Activated CD8-positive, alpha-beta memory T cell treated with anti-CD3 and anti-CD28 coated beads, Interleukin-2, amount 50 U/mL, for 4 hours (primary cell): ENCODE measurements at regions not wholly inside any gene's neighbourhood (a gene's known extent, or its start where the extent isn't known, plus 50 kb on each side); places are given as distances from the start of the nearest gene placed in this dataset.

Experiments used
- DNase-seq: peaks from one replicate; pipeline ENCODE4 v3.0.0-alpha.2; 2020

DNA sequence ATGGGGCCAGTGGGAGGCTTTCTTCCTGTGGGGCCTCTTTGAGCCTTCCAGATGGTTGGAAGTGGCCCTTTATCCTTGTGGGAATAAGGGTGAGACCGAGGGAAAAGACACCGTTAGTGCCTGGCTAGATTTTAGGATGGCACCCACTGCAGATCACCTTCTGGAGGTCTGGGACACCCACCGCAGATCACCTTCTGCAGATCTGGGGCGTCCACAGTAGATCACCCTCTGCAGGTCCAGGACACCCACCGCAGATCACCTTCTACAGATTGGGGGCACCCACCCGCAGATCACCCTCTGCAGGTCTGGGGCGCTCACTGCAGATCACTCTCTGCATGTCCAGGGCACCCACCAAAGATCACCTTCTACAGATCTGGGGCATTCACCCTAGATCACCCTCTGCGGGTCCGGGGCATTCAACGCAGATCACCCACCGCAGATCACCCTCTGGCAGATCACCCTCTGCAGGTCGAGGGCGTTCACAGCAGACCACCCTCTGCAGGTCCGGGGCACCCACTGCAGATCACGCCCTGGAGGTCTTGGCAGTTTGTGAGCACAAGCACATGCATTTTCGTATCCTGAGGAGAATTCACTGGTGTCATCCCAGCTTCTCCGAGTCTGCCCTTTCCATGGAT is 153.4 kb upstream of the TSHZ3 start:
- no peak for DNase-seq

DNA sequence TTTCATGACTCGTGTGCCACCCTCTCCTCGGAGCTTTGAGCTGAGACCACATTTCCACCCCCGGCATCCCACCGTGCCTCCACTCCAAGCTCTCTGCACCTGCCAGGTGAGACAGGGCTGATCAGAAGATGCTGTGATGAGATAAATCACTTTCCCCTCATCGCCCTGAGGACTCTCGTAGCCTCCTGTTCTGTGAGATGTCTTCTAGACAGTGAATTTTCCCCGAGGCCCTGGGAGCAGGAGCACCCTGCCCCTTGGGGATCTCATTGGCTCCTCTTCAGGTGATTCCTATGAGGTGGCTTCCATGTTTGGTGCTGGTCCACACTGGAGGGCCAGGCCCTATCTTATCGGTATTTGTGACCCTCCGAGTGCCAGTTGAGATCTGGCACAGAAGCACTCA is 154.0 kb upstream of the TSHZ3 start:
- no peak for DNase-seq

DNA sequence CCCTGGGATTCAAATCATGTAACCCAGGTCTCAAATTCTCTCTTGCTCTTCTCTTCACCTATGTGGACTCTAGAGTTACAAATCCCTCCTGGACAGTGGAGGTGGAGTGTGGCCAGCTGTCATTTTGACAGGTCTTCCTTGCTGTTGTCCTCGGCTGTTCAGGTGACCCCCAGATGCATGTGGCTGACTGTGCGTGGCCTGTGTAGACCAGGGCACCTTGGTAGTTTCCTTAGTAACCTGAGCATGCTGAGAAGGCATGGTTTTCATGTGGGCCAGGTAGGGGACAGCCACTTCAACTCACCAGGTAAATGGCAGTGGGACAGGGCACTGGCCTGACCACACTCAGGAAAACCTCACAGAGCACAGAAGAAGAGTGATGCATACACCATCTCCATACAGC is 155.0 kb upstream of the TSHZ3 start:
- no peak for DNase-seq

DNA sequence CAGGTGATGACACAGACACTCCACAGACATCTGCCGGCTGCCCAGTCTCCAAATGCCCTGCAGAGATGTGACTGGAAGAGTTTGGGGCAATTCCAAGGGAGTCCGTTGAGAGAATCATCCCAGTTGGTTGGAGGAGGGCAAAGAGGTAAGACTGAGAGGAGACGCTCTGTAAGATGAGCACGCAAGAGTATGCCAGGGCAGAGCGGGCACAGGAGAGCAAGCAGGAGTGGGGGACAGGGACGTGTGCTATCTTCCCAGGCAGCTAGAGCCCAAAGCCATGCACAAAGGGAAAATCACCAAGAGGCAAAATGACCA is 156.3 kb upstream of the TSHZ3 start:
- DNase-seq = no peak

DNA sequence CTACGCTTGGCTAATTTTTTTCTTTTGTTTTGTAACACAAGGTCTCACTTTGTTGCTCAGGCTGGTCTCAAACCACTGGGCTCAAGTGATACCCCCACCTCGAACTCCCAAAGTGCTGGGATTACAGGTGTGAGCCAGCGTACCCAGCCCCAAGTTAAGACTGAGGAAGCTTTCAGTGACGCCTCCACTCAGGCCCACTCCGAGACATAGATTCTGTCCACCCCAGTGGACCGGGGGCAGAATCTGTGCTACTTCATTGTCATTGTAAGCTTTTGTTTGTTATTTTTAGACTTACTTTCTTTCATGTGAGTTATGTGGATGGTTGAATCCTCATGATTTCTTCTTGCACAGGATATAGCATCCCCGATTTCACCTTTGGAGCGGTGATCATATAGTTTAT is 156.9 kb upstream of the TSHZ3 start:
- no peak for DNase-seq

DNA sequence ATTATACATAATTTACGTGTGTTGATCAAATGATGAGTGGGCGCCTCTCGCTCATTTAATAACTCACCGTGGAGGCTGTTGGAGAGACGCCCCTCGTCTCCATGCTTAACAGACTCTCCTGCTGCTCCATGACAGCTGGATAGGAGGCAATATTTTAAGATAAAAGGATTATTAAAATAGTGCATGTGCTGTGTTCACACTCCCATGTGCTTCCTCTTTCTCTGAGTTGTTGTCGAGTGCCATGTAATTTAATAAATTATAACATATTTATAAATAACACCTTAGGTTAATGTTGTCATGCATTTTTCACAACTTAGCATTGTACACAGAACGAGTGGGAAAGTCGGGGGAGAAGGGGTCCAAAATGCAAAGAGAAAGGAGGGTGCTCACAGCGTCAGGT is 161.4 kb upstream of the TSHZ3 start:
- no peak for DNase-seq

DNA sequence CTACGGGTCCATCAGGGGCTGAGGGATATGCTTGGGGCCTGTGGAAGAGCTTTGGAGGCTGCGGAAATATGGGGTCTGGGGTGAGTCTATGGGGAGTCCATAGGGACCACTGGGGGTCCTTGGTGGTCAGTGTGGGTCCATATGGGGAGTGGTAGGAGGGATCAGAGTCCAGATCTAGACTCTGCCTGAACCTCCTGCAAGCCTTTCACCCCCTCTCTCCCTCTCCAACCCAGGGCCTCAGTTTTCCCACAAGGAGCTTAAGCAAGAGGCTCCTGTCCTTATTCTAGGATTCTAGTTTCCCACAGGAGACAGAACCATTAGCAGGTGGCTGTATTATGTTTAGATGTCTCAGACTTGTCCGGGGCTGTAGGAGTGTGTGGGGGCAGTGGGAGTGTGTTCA is 161.9 kb upstream of the TSHZ3 start:
- DNase-seq = no peak

DNA sequence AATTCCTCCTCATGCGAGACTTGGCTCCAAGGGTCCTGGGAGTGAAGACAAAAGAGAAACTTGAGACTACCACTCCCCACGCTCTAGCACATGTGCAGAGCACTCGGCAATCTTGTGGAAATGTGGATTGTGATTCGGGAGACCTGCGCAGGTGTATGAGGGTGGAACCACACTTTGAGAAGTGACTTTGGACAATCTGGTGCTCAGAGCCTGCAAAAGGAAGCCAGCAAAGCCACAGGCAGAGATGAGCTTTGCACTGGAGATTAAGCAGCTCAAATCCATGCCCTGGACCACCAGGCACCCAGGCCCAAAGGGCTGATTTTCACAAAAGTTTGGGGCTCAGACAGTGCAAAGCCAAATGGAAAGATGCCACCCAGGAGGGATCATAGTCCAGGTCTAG is 162.5 kb upstream of the TSHZ3 start:
- DNase-seq = no peak

DNA sequence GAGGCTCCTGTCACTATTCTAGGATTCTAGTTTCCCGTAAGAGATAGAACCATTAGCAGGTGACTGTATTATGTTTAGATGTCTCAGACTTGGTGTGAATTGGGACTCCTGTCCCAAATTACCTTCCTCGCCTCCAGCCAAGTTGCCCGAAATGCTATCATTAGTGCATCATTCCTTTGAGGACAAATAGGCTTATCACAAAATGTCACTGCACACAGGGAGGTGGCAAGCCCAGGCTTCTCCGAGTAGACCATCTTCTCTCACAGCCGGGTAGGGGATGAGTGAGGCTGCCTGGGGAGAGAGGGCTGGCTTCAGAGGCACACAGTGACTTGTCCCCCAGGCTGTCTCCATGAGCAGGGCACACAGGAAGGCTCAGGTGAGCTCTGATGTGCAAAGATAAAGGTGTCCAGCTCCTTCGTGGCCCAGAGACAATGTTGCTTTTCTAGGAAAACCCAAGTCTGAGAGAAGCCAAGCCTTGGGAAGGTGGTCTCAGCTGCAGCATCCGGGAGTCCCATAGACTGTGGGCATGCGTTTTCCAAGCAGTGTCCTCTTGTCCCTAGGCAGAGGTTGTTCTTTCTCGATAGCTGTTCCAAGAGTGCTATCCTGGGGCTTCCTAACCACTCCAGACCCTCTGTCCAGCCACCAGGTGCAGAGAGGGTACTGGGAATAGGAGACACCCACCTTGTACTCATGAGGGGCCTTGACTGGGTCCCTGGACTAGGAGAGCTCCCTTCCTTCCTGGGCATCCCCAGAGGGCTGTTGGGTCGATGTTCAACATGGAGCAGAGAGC is 163.1 kb upstream of the TSHZ3 start:
- DNase-seq = no peak

DNA sequence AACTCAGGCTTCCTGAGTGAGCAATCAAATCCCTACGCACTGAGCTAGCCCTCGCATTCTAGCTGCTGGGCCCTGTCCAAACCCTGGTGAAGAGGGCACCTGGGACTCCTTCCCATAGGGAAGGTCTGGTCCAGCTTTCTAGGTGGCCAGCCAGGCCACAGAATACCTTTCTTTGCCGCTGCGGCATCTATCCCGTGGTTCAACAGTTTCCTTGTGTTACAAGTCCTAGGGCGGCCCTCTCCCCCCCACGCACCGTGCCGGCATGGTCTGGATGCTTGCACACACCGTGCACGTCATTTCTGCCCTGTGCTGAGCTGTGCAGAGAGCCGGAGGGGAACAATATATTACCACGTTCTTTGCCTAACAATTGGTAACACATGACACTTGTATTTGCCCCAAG is 164.6 kb upstream of the TSHZ3 start:
- DNase-seq = no peak

DNA sequence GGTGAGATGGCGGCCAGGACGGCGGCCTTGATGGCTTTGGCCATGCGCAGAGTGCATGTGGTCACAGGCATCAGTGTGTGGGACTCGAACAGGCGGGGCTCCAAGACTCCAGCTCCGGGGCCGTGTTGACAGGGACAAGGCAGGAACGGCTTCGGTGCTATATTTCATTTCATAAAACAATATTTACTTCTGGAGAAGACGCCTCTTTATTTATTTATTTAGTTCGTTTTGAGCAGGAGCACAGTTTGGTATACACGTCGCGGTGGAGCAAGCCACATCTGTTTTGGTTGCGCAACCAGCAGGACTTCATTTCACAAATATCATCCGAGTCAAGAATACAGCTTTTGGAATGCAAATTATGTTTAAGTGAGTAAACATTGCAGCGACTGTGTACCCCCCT is 166.7 kb upstream of the TSHZ3 start:
- DNase-seq = no peak

DNA sequence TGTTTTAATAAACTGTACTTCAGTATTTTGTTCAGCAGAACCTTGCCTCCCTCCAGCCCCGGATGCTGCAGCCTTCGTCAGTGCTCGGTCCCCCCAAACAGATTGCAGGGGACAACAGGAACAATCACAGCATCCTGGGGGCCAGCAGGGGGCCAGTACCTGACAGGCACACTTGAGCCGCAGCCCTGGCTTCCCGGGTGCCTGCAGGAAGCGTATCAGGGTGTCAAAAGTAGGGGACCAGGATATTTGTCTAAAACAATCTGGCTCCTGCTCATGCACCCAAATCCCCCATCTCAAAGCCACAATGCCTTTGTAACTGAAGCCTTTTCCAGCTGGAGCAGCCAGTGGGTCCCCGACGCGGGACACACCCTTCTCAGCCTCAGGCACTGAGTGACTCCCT is 167.5 kb upstream of the TSHZ3 start:
- no peak for DNase-seq

DNA sequence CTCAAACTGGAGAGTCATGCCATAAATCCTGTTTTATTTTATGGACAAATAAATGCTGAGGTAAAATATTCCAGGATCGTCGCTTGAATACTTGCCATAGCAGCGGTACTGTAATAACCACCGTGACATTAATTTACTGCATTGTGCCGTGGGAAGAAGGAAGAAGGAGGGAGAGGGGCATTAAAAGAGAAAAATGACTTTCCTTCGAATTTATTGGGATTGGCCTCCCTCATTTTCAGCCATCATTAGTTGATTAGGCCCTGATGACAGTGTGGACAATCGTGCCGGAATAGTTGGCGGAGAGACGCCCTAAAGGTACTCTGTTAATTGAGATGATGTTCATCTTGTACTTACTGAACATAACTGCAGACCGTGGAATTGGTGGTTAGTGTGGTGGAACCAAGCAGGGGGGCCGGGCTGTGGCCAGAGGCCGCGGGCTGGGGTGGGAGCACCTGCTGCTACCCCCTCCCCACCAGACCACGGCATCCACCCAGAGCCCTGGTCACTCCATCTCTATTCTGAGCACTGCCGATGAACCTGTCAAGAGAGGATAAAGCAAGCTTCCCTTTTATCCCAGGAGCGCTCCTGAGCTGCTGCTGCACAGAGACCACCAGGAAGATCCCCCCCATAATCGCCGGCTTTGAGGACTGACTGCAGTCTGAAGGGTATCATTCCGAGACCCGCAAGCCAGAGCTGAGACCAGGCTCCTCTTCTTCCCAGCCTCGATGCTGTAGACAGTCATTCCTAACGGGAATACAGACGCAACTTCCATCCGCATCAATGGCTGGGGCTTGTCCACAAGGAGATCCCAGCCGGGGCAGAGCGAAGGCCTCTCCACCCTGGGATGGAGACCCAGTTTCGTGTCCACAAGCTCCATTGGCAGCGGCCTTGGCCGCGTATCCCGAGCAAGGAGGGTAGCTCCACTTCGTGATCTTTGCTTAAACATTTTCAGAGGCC is 168.3 kb upstream of the TSHZ3 start:
- DNase-seq = no peak

DNA sequence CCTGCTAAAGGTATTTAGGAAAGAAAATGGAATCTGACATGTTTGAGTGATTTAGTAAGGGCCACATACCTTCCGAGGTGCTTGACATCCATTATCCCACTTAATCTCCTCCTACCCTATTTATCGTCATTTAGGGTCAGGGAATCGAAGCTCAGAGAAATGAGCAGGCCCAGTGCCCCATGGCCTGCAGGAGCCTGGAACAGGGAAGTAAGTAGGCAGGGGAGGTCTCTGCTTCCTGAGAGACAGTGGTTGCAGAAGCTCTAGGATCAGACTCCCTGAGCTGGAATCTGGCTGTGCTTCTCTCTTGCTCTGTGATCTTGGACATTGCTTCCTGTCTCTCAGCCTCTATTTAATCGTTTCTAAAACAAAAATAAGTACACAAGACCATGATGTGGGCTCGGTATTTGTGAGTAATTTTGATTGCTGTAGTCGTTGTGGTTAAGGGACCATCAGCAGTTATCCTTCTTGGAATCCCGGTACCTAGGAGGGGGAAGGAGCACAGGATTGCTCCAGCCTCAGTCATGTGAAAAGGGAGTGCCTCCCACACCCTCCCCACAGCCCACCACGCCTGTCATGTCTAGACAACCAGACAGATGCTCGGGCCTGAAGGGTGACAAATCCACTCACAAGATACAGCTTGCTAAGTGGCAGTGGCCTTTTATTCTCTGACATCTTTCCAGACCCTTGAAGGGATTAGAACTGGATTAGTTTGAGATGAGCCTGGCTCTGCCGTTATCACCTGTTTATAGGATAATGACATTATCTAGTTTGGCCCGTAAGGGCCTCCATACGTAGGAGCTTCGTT is 169.2 kb upstream of the TSHZ3 start:
- no peak for DNase-seq

DNA sequence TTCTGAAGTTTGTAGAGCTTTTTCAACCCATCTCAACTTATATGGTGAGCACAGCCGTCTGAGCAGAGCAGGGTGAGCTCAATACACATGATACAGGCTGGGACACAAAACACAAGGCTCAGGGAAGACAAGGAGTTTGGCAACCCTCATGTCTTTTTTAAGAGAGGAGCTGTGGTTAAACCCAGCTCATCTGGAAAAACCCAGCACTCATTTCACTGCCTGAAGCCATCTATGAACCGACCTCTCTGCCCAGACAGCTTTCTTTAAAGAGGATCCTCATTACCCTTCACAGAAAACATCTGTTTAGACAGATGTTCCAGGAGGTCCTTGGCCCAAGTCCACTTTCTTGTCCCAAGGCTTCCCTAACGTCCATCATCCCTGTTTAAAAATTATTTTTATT is 170.0 kb upstream of the TSHZ3 start:
- DNase-seq = no peak

DNA sequence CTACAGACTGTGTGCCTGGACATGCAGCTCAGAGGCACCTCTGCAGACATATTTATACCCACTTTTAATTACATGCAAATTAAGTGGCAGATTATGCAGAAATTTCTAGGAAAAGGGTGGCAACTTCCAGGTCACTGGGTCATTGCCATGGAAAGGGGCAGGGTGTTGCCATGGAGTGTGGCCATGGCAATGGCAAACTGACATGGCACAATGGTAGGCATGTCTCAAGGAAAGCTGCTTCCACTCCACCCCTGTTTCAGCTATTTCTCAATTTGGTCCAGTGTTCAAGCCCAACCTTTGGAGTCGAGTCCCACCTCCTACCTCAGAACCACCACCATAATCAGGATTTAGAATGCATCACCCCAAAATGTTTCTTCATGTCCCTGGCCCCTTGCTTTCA is 170.7 kb upstream of the TSHZ3 start:
- DNase-seq = no peak

DNA sequence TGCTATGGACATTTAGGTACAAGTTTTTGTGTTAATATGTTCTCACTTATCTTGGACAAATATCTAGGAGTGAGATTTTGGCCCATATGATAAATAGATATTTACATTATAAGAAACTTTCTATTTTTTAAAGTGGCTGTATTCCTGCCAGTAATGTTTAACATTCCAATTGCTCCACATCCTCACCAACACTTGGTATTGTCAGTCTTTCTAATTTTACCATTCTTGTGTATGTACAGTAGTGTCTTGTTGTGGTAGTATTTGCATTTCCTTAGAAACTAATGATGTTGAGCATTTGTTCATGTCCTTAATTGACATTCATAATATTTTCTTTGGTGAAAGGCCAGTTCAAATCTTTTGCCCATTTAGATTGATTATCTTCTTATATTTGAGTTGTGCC is 171.4 kb upstream of the TSHZ3 start:
- no peak for DNase-seq

DNA sequence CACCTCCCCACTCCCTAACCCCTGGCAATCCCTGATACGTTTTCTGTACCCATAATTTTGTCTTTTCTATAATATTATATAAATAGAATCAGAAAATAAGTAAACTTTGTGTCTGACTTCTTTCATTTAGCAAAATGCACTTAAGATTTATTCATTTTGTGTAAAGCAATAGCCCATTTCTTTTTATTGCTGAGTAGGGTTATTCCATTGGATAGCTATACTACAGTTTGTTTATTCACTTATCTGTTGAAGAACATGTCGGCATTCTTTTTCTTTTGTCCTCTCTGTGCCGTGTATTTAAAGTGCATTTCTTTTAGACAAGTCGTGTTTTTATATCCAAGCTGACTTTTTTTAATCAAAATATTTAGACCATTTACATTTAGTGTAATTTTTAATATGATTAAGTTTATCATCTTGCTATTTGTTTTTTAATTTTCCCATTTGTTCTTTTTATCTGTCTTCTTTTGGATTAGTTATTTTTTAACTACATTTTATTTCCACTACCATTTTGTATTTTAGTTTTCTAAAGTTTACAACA is 176.4 kb upstream of the TSHZ3 start:
- no peak for DNase-seq

DNA sequence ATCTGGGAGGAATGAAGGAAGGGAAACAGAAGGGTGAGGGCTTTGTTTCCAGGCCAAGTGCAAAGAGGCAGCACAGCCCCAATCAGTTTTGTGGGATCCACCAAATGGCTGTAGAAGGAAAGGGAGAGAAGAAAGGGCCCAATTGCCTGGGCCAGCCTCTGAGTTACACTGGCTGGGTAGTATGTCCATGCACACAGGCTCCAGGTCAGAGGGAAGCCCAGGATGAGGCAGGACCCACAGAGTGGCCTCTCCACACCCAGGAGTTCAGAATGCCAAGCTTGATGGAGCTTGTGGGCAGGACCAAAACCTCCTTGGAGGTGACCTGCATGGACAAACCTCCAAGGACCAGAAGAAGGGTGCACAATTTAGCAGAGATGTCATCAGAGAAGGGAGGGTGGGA is 178.2 kb upstream of the TSHZ3 start:
- no peak for DNase-seq

DNA sequence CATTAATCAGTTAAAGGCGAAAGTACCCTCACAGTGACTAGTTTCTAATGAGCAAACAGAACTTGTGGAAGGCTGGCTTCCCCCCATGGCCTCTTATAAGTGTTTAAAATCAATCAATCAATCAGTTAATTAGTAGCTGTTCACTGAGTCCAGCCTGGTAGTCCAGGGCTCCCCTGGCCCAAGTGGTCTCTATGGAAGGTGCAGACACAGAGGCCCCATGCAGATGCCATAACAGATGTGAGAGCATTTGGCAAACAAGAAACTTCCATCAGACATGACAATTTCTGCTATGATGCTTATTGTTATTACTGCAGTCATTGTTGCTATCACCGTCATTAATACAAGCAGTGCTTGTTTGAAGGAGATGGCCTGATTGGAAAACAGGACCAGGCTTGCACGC is 179.0 kb upstream of the TSHZ3 start:
- DNase-seq = no peak

DNA sequence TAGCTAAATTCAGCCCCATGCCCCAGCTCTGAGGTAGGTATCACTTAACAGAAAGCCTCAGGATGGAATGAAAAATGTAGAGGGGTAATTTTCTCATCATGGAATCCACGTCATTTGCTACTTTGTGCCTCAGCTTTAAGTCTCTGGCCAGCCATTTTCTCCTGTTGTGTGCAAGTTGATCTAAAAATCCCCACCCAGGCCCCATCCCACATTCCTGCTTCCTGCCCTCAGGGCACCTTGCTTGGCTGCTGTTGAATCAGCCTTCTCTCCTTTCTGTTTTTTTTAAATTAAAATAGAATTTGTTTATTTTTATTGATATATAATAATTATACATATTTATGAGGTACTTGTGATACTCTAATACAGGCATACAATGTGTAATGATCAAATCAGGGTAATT is 179.9 kb upstream of the TSHZ3 start:
- DNase-seq = no peak

DNA sequence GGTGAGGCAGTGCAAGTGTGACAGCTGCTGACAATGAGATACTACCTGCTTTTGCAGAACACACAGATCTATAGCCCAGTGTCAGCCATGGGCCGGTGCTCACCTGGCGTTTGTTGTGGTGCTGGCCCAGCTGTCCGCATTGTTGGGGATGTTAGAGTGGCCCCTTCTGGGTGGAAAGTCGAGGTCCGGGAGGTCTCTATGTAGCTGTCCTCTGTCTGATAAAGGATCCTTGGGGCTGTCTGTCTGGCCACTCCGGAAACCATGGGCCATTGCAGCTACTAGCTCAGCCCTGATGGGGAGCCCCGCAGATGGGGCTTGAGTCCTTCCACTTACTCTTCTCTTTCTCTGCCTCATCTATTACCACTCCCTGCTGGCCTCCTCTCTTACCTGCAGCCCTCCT is 181.5 kb upstream of the TSHZ3 start:
- no peak for DNase-seq

DNA sequence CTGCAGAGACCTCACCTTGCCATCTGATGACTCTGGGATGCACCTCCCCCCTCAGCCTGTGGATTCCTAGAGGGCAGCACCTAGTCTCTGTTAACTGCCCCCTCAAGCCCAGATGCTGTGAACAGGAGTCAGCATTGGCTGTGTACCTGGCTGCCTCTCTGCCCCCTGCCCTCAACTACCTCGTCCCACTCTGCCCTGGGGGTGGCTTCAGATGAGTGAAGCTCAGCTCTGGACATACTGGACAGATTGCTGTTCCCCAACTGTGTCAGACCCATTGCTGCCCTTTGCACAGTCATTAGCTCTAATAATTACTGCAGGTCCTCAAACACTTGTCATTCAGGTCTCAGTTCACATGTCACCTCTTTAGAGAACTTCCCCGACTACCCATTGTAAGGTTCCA is 182.1 kb upstream of the TSHZ3 start:
- DNase-seq = no peak
